Tibial artery (tissue), 4 donors: ENCODE measurements at regions not wholly inside any gene's neighbourhood (a gene's known extent, or its start where the extent isn't known, plus 50 kb on each side); places are given as distances from the start of the nearest gene placed in this dataset.
"Not testable (repeated sequence)": the region's sequence is repeated elsewhere in the genome, so short reads cannot be mapped to it uniquely, and the experiment has no call there.

Experiments
- DNase-seq, 2 donors: peaks; one replicate each; pipeline ENCODE4 v3.0.0-alpha.2; 2019
- H3K27ac ChIP-seq, 2 donors: fragments of 200-600 bp; sonication (generic) in 1 of 2; 1 replicate in 1 of 2; 2 replicates in 1 of 2; pipeline ENCODE4 v1.5.1; 2018 to 2019; ENCODE audit warnings: mild to moderate bottlenecking in 1 of 2
- H3K27me3 ChIP-seq, 2 donors: fragments of 200-600 bp; sonication (generic) in 1 of 2; one replicate each; pipeline versions ENCODE4 v1.5.1 to v1.6.0; 2016 to 2019
- H3K36me3 ChIP-seq, 3 donors: fragments of 200-600 bp; sonication (generic) in 2 of 3; one replicate each; pipeline ENCODE4 v1.5.1; 2016 to 2019; ENCODE audit warnings: mild to moderate bottlenecking in 2 of 3
- H3K4me1 ChIP-seq, 4 donors: fragments of 200-600 bp; sonication (generic) in 2 of 4; 1 replicate in 3 of 4; 2 replicates in 1 of 4; pipeline ENCODE4 v1.5.1; 2016 to 2019
- H3K4me3 ChIP-seq, 2 donors: fragments of 200-600 bp; sonication (generic) in 1 of 2; 1 replicate in 1 of 2; 2 replicates in 1 of 2; pipeline ENCODE4 v1.5.1; 2018 to 2019; ENCODE audit warnings: mild to moderate bottlenecking in 2 of 2
- H3K9me3 ChIP-seq, 3 donors: fragments of 200-600 bp; sonication (generic) in 1 of 3; one replicate each; pipeline ENCODE4 v1.5.1; 2016 to 2019
- CTCF ChIP-seq, 2 experiments: fragments of 200-600 bp in 1 of 2; fragments of 450-650 bp in 1 of 2; IDR thresholded peaks; one replicate each; pipeline ENCODE4 v1.5.1; 2017 to 2019; ENCODE audit warnings: antibody characterized with exemption in 2 of 2, mild to moderate bottlenecking in 1 of 2, moderate library complexity in 1 of 2
- intact Hi-C: fragments of 100-400 bp; cut with DNase I; formaldehyde crosslinking; loops from one replicate; pipeline ENCODE4 v1.15.0; 2023; ENCODE audit warnings: low total_unique reads

- TF ChIP-seq CTCF (IDR thresholded peaks at IDR 0.05), result no peak
- H3K36me3 ChIP-seq, result no peaks in the 10 kb centered on the region
- H3K27me3 ChIP-seq, result no peaks in the 10 kb centered on the region
- intact Hi-C loops, result no loop called here
- DNase-seq, result no peak
- H3K4me3 ChIP-seq, result no peak overlapping the region
- no peaks in the 10 kb centered on the region for H3K4me1 ChIP-seq
- no peak overlapping the region for H3K27ac ChIP-seq
- H3K9me3 ChIP-seq, result no peaks in the 10 kb centered on the region
These were observed 1446.0 kb downstream of the FSTL5 start for GRCh38 chr4:160717848-160718247.

DNA sequence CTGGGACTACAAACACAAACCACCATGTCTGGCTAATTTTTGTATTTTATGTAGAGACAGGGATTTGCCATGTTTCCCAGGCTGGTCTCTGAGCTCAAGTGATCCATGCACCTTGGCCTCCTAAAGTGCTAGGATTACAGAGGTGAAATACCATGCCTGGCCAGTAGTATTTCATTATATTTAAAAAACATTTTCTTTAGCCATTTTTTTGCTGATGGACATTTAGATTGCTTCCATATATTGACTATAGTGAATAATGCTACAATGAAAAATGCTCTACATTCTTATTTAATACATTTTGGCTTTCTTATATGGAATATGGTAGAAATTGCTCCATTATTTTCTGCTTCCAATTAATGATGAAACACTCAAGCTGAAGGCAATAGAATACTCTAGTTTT, 1439.7 kb downstream of the FSTL5 start:
- no peaks in the 10 kb centered on the region for H3K9me3 ChIP-seq
- H3K36me3 ChIP-seq, result no peaks in the 10 kb centered on the region
- no peaks in the 10 kb centered on the region for H3K4me1 ChIP-seq
- TF ChIP-seq CTCF (IDR thresholded peaks at IDR 0.05), result no peak
- intact Hi-C loops, result no loop called here
- DNase-seq, result no peak
- no peak overlapping the region for H3K4me3 ChIP-seq
- no peaks in the 10 kb centered on the region for H3K27me3 ChIP-seq
- no peak overlapping the region for H3K27ac ChIP-seq

DNA sequence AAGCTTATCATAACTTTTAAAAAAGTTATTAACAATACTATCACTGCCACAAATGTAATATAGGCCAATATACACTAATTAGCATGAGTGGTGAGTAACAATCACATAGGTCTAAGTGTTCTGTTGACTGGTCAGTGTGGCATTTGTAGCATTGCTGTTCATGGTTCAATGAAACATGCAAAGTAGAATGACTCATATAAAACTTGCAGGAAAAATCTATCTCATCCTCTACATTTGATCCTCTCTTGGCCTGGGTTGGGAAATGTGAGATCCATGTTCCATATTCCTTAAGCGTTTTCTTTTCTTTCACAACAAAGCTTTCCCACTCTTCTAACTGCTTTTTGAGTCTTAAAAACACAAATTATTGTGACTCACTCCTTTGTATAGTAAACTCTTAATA, 1418.7 kb downstream of the FSTL5 start:
- intact Hi-C loops, result no loop called here
- DNase-seq, result no peak
- TF ChIP-seq CTCF (IDR thresholded peaks at IDR 0.05), result no peak
- H3K4me1 ChIP-seq, result no peaks in the 10 kb centered on the region
- H3K27me3 ChIP-seq, result no peaks in the 10 kb centered on the region
- no peak overlapping the region for H3K27ac ChIP-seq
- no peaks in the 10 kb centered on the region for H3K36me3 ChIP-seq
- H3K4me3 ChIP-seq, result no peak overlapping the region
- no peaks in the 10 kb centered on the region for H3K9me3 ChIP-seq

DNA sequence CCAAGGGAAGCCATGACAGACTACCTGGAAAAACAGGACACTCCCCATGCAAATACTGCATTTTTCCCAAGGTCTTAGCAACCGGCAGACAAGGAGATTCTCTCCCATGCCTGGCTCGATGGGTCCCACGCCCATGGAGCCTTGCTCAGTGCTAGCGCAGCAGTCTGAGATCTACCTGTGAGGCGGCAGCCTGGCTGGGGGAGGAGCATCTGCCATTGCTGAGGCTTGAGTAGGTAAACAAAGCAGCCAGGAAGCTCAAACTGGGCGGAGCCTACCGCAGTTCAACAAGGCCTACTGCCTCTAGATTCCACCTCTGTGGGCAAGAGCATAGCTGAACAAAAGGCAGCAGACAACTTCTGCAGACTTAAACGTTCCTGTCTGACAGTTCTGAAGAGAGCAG, 1417.2 kb downstream of the FSTL5 start:
- DNase-seq, intact Hi-C loops, H3K4me3 ChIP-seq, H3K4me1 ChIP-seq, H3K27ac ChIP-seq, H3K36me3 ChIP-seq, H3K9me3 ChIP-seq, H3K27me3 ChIP-seq: not testable (repeated sequence)

GRCh38 chr4:160772668-160773067, 1391.1 kb downstream of the FSTL5 start:
- Histone ChIP-seq H3K36me3 (no peaks in the 10 kb centered on the region), H3K9me3 (no peaks in the 10 kb centered on the region), H3K27ac (no peak overlapping the region), H3K4me1 (no peaks in the 10 kb centered on the region), H3K4me3 (no peak overlapping the region), H3K27me3 (no peaks in the 10 kb centered on the region)
- intact Hi-C loops, result no loop called here
- no peak for TF ChIP-seq CTCF (IDR thresholded peaks at IDR 0.05)
- DNase-seq, result no peak

DNA sequence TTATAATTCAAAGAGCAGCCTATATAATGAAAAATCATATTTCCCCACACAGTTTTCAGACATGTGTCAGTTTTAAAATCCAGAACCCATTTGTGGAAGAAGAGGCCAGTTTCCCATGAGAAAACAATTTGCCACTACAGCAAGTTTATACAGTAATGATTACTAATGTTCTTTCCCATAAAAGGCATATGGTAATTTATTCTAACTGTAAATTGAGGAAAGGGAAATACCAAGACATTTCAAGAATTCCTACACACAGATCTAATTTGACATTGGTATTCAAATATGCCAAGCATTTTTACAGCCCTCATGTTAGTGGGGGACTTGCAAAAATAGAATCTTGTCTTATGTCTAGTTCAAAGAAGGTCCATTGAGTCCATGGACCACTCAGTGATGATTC, 1368.6 kb downstream of the FSTL5 start:
- Histone ChIP-seq H3K9me3 (peaks cover 0 to 14% (median 0%) of the 10 kb centered on the region in 3 donors), H3K27ac (no peak overlapping the region), H3K4me1 (no peaks in the 10 kb centered on the region), H3K36me3 (no peaks in the 10 kb centered on the region), H3K27me3 (no peaks in the 10 kb centered on the region), H3K4me3 (no peak overlapping the region)
- no peak for TF ChIP-seq CTCF (IDR thresholded peaks at IDR 0.05)
- intact Hi-C loops, result no loop called here
- no peak for DNase-seq
